DOHH2 (cell line): ENCODE measurements at regions not wholly inside any gene's neighbourhood (a gene's known extent, or its start where the extent isn't known, plus 50 kb on each side); places are given as distances from the start of the nearest gene placed in this dataset.

Experiments
- H3F3A ChIP-seq: fragments of 200-600 bp; sonication (generic), shearing (Covaris generic); 2 replicates; pipeline ENCODE4 v1.6.0; 2016; ENCODE audit warnings: antibody characterized with exemption, mild to moderate bottlenecking; ENCODE audit not compliant: control insufficient read depth, insufficient read depth
- H3K27ac ChIP-seq: fragments of 200-600 bp; sonication (generic); 2 replicates; pipeline ENCODE4 v1.5.1; 2014; ENCODE audit warnings: low read depth, mild to moderate bottlenecking, low read length, moderate library complexity
- H3K27me3 ChIP-seq: fragments of 200-600 bp; sonication (generic); 2 replicates; pipeline ENCODE4 v1.6.1; 2014; ENCODE audit warnings: mild to moderate bottlenecking, low read length, mixed read lengths; ENCODE audit not compliant: control insufficient read depth
- H3K36me3 ChIP-seq: fragments of 200-600 bp; sonication (generic); 2 replicates; pipeline ENCODE4 v1.6.1; 2014; ENCODE audit warnings: mild to moderate bottlenecking, low read length, moderate library complexity, mixed read lengths; ENCODE audit not compliant: control insufficient read depth
- H3K4me1 ChIP-seq: fragments of 200-600 bp; sonication (generic); 2 replicates; pipeline ENCODE4 v1.6.1; 2014; ENCODE audit warnings: mild to moderate bottlenecking, low read length, mixed read lengths; ENCODE audit not compliant: control insufficient read depth
- H3K4me2 ChIP-seq: fragments of 200-600 bp; sonication (generic); 2 replicates; pipeline ENCODE4 v1.6.0; 2014; ENCODE audit warnings: mild to moderate bottlenecking, low read length, moderate library complexity
- H3K4me3 ChIP-seq: fragments of 200-600 bp; sonication (generic); 2 replicates; pipeline ENCODE4 v1.5.1; 2014; ENCODE audit warnings: mild to moderate bottlenecking, low read length, mixed read lengths
- H3K79me2 ChIP-seq: fragments of 200-600 bp; sonication (generic); 2 replicates; pipeline ENCODE4 v1.6.1; 2014; ENCODE audit warnings: mild to moderate bottlenecking, low read length, mixed read lengths; ENCODE audit not compliant: control insufficient read depth
- H3K9me2 ChIP-seq: fragments of 200-600 bp; sonication (generic); replicated peaks from 2 replicates; pipeline ENCODE4 v1.6.1; 2014; ENCODE audit warnings: mild to moderate bottlenecking, low read length, mixed read lengths; ENCODE audit not compliant: control insufficient read depth
- H3K9me3 ChIP-seq: fragments of 200-600 bp; sonication (generic); 2 replicates; pipeline ENCODE4 v1.6.1; 2014; ENCODE audit warnings: antibody characterized with exemption, low read length, mixed read lengths; ENCODE audit not compliant: control insufficient read depth, insufficient read depth
- H4K20me1 ChIP-seq: fragments of 200-600 bp; sonication (generic); 2 replicates; pipeline ENCODE4 v1.6.0; 2014; ENCODE audit warnings: low read depth, mild to moderate bottlenecking, antibody characterized with exemption, low read length, moderate library complexity; ENCODE audit not compliant: control insufficient read depth, insufficient read depth
- EZH2phosphoT487 ChIP-seq: fragments of 200-600 bp; sonication (generic); IDR thresholded peaks from 2 replicates; pipeline ENCODE4 v1.6.1; 2017; ENCODE audit warnings: borderline replicate concordance, mild to moderate bottlenecking, antibody characterized with exemption, low read length, moderate library complexity, mixed read lengths
- TF ChIP-seq, protein P1 (sequence below): fragments of 200-600 bp; sonication (generic); IDR thresholded peaks from one replicate; pipeline ENCODE4 v1.5.1; 2014; ENCODE audit warnings: antibody characterized with exemption, mild to moderate bottlenecking, low read depth, low read length; ENCODE audit not compliant: poor library complexity, severe bottlenecking

- peaks cover 5% of the 10 kb centered on the region for H3K27me3 ChIP-seq
- no peak overlapping the region for H3K27ac ChIP-seq
- H3K36me3 ChIP-seq, result no peaks in the 10 kb centered on the region
- H3K4me1 ChIP-seq, result no peaks in the 10 kb centered on the region
- no peak overlapping the region for H3K4me2 ChIP-seq
- no peak overlapping the region for H3K4me3 ChIP-seq
- no peaks in the 10 kb centered on the region for H3K9me3 ChIP-seq
- TF ChIP-seq EZH2phosphoT487, result no peak
- TF ChIP-seq, protein P1, sequence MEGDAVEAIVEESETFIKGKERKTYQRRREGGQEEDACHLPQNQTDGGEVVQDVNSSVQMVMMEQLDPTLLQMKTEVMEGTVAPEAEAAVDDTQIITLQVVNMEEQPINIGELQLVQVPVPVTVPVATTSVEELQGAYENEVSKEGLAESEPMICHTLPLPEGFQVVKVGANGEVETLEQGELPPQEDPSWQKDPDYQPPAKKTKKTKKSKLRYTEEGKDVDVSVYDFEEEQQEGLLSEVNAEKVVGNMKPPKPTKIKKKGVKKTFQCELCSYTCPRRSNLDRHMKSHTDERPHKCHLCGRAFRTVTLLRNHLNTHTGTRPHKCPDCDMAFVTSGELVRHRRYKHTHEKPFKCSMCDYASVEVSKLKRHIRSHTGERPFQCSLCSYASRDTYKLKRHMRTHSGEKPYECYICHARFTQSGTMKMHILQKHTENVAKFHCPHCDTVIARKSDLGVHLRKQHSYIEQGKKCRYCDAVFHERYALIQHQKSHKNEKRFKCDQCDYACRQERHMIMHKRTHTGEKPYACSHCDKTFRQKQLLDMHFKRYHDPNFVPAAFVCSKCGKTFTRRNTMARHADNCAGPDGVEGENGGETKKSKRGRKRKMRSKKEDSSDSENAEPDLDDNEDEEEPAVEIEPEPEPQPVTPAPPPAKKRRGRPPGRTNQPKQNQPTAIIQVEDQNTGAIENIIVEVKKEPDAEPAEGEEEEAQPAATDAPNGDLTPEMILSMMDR, result no peak
- H4K20me1 ChIP-seq, result no peaks in the 10 kb centered on the region
- H3F3A ChIP-seq, result no peaks in the 10 kb centered on the region
- no peaks in the 10 kb centered on the region for H3K9me2 ChIP-seq
- H3K79me2 ChIP-seq, result no peaks in the 10 kb centered on the region
These were observed 83.9 kb upstream of the USP47 start for GRCh38 chr11:11757909-11758308.

DNA sequence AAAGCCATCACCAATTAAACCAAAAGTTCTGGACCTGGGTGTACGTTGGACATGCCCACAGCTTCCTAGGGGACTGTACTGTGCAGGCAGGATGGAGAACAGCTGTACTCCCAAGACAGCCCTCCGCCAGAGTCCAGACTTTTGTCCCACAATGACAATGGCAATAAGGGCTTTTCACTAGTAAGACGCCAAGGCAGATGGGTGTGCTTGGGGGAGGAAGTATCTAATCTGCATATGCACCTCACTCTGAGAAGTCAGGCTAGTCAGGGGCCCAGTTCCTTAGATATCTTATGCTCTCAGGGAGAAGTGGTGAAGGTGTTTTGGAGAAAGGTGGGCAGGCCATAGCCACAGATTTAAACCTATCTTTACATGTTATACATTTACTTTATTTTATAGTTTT lies 85.1 kb upstream of the USP47 start:
- no peak for TF ChIP-seq EZH2phosphoT487
- TF ChIP-seq, protein P1, result no peak
- Histone ChIP-seq H3K27me3 (no peaks in the 10 kb centered on the region), H4K20me1 (no peaks in the 10 kb centered on the region)

GRCh38 chr11:11755871-11756270 lies 85.9 kb upstream of the USP47 start:
- Histone ChIP-seq H3K79me2 (no peaks in the 10 kb centered on the region), H3K4me2 (no peak overlapping the region), H4K20me1 (no peaks in the 10 kb centered on the region), H3K4me3 (no peak overlapping the region), H3K4me1 (no peaks in the 10 kb centered on the region), H3F3A (no peaks in the 10 kb centered on the region), H3K9me2 (no peaks in the 10 kb centered on the region), H3K27me3 (no peaks in the 10 kb centered on the region), H3K27ac (no peak overlapping the region), H3K36me3 (no peaks in the 10 kb centered on the region), H3K9me3 (no peaks in the 10 kb centered on the region)
- no peak for TF ChIP-seq EZH2phosphoT487
- TF ChIP-seq, protein P1, result no peak

More for the DNA sequence above, 85.1 kb upstream of the USP47 start:
- H3K4me3 ChIP-seq, result no peak overlapping the region
- no peaks in the 10 kb centered on the region for H3K9me2 ChIP-seq
- no peaks in the 10 kb centered on the region for H3K36me3 ChIP-seq
- H3K27ac ChIP-seq, result no peak overlapping the region
- H3K79me2 ChIP-seq, result no peaks in the 10 kb centered on the region
- H3F3A ChIP-seq, result no peaks in the 10 kb centered on the region
- H3K9me3 ChIP-seq, result no peaks in the 10 kb centered on the region
- H3K4me2 ChIP-seq, result no peak overlapping the region
- no peaks in the 10 kb centered on the region for H3K4me1 ChIP-seq

DNA sequence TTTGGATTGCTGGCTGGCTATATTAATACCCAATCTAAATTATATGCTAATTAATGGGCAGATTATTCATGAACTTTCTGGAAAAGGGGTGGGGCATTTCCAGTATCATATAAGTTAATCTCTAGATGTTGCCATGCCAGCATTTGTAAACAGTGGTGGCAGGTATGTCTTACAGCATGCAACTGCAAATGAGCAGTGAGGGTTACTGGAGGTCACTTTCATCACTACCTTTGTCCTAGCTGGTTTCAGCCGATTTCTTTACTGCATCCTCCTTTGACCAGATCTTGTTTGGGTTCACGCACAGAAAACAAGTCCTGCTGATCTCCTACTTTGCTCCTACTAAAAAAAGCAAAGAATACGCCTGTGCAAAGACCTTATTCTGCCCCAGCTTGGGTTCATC lies 89.1 kb upstream of the USP47 start:
- TF ChIP-seq EZH2phosphoT487, result no peak
- TF ChIP-seq, protein P1, result no peak
- H3K27ac ChIP-seq, result no peak overlapping the region
- H3K27me3 ChIP-seq, result no peaks in the 10 kb centered on the region
- no peak overlapping the region for H3K4me3 ChIP-seq
- no peaks in the 10 kb centered on the region for H3K9me3 ChIP-seq
- H3K4me2 ChIP-seq, result no peak overlapping the region
- H4K20me1 ChIP-seq, result no peaks in the 10 kb centered on the region
- no peaks in the 10 kb centered on the region for H3K36me3 ChIP-seq
- H3K9me2 ChIP-seq, result no peaks in the 10 kb centered on the region
- no peaks in the 10 kb centered on the region for H3K4me1 ChIP-seq
- no peaks in the 10 kb centered on the region for H3K79me2 ChIP-seq
- no peaks in the 10 kb centered on the region for H3F3A ChIP-seq
